ENCODE measurements at regions not wholly inside any gene's neighbourhood (a gene's known extent, or its start where the extent isn't known, plus 50 kb on each side); places are given as distances from the start of the nearest gene placed in this dataset.

DNA sequence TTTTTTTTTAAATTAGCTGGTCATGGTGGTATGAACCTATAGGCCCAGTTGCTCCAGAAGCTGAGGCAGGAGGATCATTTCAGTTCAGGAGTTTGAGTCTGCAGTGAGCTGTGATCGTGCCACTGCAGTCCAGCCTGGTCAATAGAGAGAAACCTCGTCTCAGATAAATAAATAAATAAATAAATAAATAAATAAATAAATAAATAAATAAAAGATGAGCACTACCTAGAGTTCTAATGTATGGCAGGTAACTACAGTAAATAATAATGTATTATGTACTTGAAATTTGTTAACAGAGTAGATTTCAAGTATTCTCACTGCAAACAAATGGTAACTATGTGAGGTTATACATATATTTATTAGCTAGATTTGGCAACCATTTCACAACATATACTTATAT is 697.9 kb upstream of the ID2 start:
- TF ChIP-seq, protein P1, sequence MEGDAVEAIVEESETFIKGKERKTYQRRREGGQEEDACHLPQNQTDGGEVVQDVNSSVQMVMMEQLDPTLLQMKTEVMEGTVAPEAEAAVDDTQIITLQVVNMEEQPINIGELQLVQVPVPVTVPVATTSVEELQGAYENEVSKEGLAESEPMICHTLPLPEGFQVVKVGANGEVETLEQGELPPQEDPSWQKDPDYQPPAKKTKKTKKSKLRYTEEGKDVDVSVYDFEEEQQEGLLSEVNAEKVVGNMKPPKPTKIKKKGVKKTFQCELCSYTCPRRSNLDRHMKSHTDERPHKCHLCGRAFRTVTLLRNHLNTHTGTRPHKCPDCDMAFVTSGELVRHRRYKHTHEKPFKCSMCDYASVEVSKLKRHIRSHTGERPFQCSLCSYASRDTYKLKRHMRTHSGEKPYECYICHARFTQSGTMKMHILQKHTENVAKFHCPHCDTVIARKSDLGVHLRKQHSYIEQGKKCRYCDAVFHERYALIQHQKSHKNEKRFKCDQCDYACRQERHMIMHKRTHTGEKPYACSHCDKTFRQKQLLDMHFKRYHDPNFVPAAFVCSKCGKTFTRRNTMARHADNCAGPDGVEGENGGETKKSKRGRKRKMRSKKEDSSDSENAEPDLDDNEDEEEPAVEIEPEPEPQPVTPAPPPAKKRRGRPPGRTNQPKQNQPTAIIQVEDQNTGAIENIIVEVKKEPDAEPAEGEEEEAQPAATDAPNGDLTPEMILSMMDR (IDR thresholded peaks at IDR 0.05; ENCODE audit: insufficient read depth, low read length, poor library complexity, severe bottlenecking), result no peak
- H3K4me3 ChIP-seq (replicated peaks; ENCODE audit: low read depth, low read length), result no peak overlapping the region
- no peaks in the 10 kb centered on the region for H3K27me3 ChIP-seq (replicated peaks; ENCODE audit: control insufficient read depth, insufficient read depth, low read length)
- DNase-seq (ENCODE audit: extremely low read depth, insufficient read length), result no peak
- H3K36me3 ChIP-seq (ENCODE audit: control insufficient read depth, insufficient read depth, low read length), result no peaks in the 10 kb centered on the region

DNA sequence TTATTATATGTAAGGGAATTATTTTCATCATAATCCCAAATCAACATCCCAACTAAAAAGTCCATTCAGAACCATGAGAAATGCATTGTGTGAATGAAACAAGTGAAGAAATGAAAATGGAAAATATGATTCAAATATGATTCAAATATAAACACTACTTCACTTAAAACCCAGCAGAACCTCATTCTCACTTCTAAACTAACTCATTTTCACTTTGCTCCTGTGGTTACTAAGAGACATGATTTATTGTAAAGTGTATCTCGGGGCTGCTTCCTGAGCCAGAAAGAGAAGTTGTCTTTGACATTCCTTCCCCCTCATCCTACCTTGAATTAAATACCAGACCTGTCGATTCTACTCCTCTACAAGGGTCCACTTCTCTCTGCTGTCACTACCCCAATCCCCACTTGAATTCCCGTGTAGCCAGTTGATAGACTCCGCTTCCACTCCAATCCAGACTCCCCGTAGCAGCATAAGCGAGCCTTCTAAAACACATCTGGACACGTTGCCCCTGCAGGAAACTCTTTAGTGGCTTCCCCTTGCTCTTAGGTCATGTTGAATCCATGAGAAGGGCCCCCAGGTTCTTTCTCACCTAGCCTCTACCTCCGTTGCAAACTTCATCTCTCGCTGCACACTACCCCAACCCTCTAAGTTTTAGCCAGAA is 697.0 kb upstream of the ID2 start:
- no peaks in the 10 kb centered on the region for H3K36me3 ChIP-seq (ENCODE audit: control insufficient read depth, insufficient read depth, low read length)
- TF ChIP-seq, protein P1 (IDR thresholded peaks at IDR 0.05; ENCODE audit: insufficient read depth, low read length, poor library complexity, severe bottlenecking), result no peak
- peak; percentile 40 for DNase-seq (ENCODE audit: extremely low read depth, insufficient read length)

DNA sequence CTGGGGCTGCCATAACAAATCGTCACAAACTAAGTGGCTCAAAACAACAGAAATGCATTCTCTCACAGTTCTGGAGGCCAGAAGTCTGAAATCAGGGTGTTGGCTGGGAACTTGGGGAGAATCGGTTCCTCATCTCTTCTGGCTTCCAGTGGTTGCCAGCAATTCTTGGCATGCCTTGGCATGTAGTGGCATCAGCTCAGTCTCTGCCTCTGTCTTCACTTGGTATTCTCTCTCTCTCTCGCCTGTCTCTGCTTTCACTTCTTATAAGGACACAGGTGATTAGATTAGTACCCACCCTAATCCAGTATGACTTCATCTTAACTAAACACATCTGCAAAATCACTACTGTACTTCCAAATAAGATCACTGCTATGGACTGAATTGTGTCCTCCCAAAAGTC is 695.4 kb upstream of the ID2 start:
- no peaks in the 10 kb centered on the region for H3K36me3 ChIP-seq (ENCODE audit: control insufficient read depth, insufficient read depth, low read length)
- DNase-seq (ENCODE audit: extremely low read depth, insufficient read length), result no peak
- H3K27me3 ChIP-seq (replicated peaks; ENCODE audit: control insufficient read depth, insufficient read depth, low read length), result no peaks in the 10 kb centered on the region
- no peak overlapping the region for H3K4me3 ChIP-seq (replicated peaks; ENCODE audit: low read depth, low read length)
- TF ChIP-seq, protein P1 (IDR thresholded peaks at IDR 0.05; ENCODE audit: insufficient read depth, low read length, poor library complexity, severe bottlenecking), result no peak

More for the DNA sequence above, 697.0 kb upstream of the ID2 start:
- Histone ChIP-seq H3K4me3 (replicated peaks; ENCODE audit: low read depth, low read length) (no peak overlapping the region), H3K27me3 (replicated peaks; ENCODE audit: control insufficient read depth, insufficient read depth, low read length) (no peaks in the 10 kb centered on the region)

DNA sequence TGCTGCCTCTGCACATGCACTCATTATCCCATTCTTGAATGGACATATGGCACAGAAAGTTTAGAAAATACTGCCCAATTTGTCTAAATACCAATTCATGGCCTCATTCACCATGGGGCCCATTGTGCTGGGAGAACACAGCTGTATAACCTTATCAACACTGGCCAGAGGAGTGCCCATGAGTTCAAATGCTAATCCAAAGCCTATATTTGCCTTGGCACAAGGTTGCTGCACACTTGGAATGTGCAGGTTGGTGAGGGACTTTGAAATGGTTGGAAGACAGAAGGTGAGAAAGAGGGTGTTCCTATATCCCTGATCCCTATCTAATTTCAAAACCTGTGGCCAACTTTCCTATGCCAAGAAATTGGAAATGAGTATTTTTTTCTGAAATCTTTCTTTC is 693.9 kb upstream of the ID2 start:
- DNase-seq (ENCODE audit: extremely low read depth, insufficient read length), result no peak
- TF ChIP-seq, protein P1 (IDR thresholded peaks at IDR 0.05; ENCODE audit: insufficient read depth, low read length, poor library complexity, severe bottlenecking), result no peak
- H3K4me3 ChIP-seq (replicated peaks; ENCODE audit: low read depth, low read length), result no peak overlapping the region

DNA sequence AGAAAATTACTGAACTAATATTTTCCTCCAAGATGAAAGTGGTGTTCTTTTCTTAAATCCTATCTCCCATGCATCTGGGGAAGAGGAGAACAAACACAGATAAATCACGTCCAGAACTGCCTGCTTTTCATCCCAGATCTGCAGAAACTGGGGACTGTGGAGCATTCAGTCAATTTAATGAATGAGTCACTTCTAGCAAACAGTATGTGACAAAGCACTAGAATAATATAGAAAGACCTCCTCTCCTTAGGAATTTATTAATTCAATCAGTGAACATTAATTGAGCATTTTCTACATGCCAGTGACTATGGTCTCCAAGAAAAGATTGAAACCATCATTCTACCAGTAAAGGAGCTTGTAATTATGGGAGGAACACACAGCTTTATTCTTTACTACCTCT is 693.4 kb upstream of the ID2 start:
- no peaks in the 10 kb centered on the region for H3K36me3 ChIP-seq (ENCODE audit: control insufficient read depth, insufficient read depth, low read length)
- TF ChIP-seq, protein P1 (IDR thresholded peaks at IDR 0.05; ENCODE audit: insufficient read depth, low read length, poor library complexity, severe bottlenecking), result no peak
- no peak overlapping the region for H3K4me3 ChIP-seq (replicated peaks; ENCODE audit: low read depth, low read length)
- H3K27me3 ChIP-seq (replicated peaks; ENCODE audit: control insufficient read depth, insufficient read depth, low read length), result no peaks in the 10 kb centered on the region
- no peak for DNase-seq (ENCODE audit: extremely low read depth, insufficient read length)

More for the DNA sequence above, 693.9 kb upstream of the ID2 start:
- no peaks in the 10 kb centered on the region for H3K27me3 ChIP-seq (replicated peaks; ENCODE audit: control insufficient read depth, insufficient read depth, low read length)
- no peaks in the 10 kb centered on the region for H3K36me3 ChIP-seq (ENCODE audit: control insufficient read depth, insufficient read depth, low read length)

DNA sequence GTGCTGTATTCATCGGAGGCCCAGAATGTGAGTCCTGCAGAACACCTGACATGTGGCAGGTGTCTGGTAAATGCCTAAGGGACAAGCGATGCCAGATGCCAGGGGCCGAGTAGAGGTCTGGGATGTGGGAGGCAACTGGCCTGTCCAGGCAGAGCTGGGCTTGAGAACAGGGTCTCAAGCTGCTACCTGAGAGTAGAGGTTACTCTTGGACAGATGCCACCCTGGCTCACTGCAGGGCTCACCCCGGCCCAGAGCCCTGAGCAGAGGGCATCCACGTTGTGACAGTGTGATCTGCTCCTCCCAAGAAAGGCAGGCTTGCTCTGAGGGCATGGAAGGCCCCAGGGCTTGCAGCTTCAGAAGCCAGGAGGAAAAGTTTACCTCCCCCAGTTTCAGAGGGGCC is 692.0 kb upstream of the ID2 start:
- DNase-seq (ENCODE audit: extremely low read depth, insufficient read length), result no peak
- H3K4me3 ChIP-seq (replicated peaks; ENCODE audit: low read depth, low read length), result no peak overlapping the region
- H3K36me3 ChIP-seq (ENCODE audit: control insufficient read depth, insufficient read depth, low read length), result no peaks in the 10 kb centered on the region
- no peaks in the 10 kb centered on the region for H3K27me3 ChIP-seq (replicated peaks; ENCODE audit: control insufficient read depth, insufficient read depth, low read length)
- TF ChIP-seq, protein P1 (IDR thresholded peaks at IDR 0.05; ENCODE audit: insufficient read depth, low read length, poor library complexity, severe bottlenecking), result no peak
